Neutrophil (primary cell): ENCODE measurements at regions not wholly inside any gene's neighbourhood (a gene's known extent, or its start where the extent isn't known, plus 50 kb on each side); places are given as distances from the start of the nearest gene placed in this dataset.

Experiments
- H3K27ac ChIP-seq: fragments of 200-600 bp; sonication (generic); 2 replicates; pipeline ENCODE4 v1.5.1; 2016; ENCODE audit warnings: mild to moderate bottlenecking, moderate library complexity
- H3K27me3 ChIP-seq: fragments of 200-600 bp; sonication (generic); 2 replicates; pipeline ENCODE4 v1.6.0; 2016; ENCODE audit warnings: mild to moderate bottlenecking
- H3K36me3 ChIP-seq: fragments of 200-600 bp; sonication (generic); 2 replicates; pipeline ENCODE4 v1.5.1; 2017
- H3K4me1 ChIP-seq, 2 experiments: fragments of 200-600 bp in 1 of 2; sonication (generic) in 1 of 2; 1 replicate in 1 of 2; 2 replicates in 1 of 2; pipeline versions ENCODE4 v1.5.1 to v1.6.1; 2013 to 2016; ENCODE audit warnings: low read depth in 1 of 2, low read length in 1 of 2, mild to moderate bottlenecking in 1 of 2, moderate library complexity in 1 of 2; ENCODE audit not compliant: control insufficient read depth in 1 of 2, insufficient read depth in 1 of 2
- H3K4me3 ChIP-seq, 2 experiments: fragments of 200-600 bp in 1 of 2; sonication (generic) in 1 of 2; 1 replicate in 1 of 2; 2 replicates in 1 of 2; pipeline ENCODE4 v1.5.1; 2013 to 2016; ENCODE audit warnings: low read depth in 1 of 2, low read length in 1 of 2, mild to moderate bottlenecking in 1 of 2, moderate library complexity in 1 of 2
- H3K9me3 ChIP-seq: fragments of 200-600 bp; sonication (generic); 2 replicates; pipeline ENCODE4 v1.5.1; 2016
- CTCF ChIP-seq: fragments of 200-600 bp; sonication (generic); IDR thresholded peaks from 2 replicates; pipeline ENCODE4 v1.5.1; 2016; ENCODE audit warnings: antibody characterized with exemption

GRCh38 chr18:62449490-62450104 is 73.2 kb upstream of the ZCCHC2 start:
- Histone ChIP-seq H3K27me3 (no peaks in the 10 kb centered on the region), H3K4me1 (peaks cover 46 to 49% of the 10 kb centered on the region in 2 experiments), H3K27ac (no peak overlapping the region), H3K4me3 (no peak overlapping the region), H3K9me3 (no peaks in the 10 kb centered on the region), H3K36me3 (no peaks in the 10 kb centered on the region)
- no peak for TF ChIP-seq CTCF

- TF ChIP-seq CTCF, result no peak
- H3K27me3 ChIP-seq, result no peaks in the 10 kb centered on the region
- no peaks in the 10 kb centered on the region for H3K9me3 ChIP-seq
- no peaks in the 10 kb centered on the region for H3K36me3 ChIP-seq
- peak overlapping the region; percentile 67 for H3K27ac ChIP-seq
- no peak overlapping the region for H3K4me3 ChIP-seq
- H3K4me1 ChIP-seq, result peaks cover 49 to 50% of the 10 kb centered on the region in 2 experiments
Observed at GRCh38 chr18:62450175-62450545, 72.7 kb upstream of the ZCCHC2 start.

GRCh38 chr18:62450546-62451410 is 72.0 kb upstream of the ZCCHC2 start:
- Histone ChIP-seq H3K27ac (peak overlapping the region; percentile 67), H3K4me3 (peak overlapping the region; percentile 18 to 26)

GRCh38 chr18:62452280-62452831 is 70.5 kb upstream of the ZCCHC2 start:
- H3K36me3 ChIP-seq, result no peaks in the 10 kb centered on the region
- TF ChIP-seq CTCF, result no peak
- peak overlapping the region in 1 of 2 experiments; percentile 1 for H3K4me3 ChIP-seq
- H3K4me1 ChIP-seq, result peaks cover 49 to 50% of the 10 kb centered on the region in 2 experiments
- no peaks in the 10 kb centered on the region for H3K27me3 ChIP-seq
- H3K27ac ChIP-seq, result peak overlapping the region; percentile 63
- H3K9me3 ChIP-seq, result no peaks in the 10 kb centered on the region

More at GRCh38 chr18:62450546-62451410, 72.0 kb upstream of the ZCCHC2 start:
- Histone ChIP-seq H3K27me3 (no peaks in the 10 kb centered on the region), H3K9me3 (no peaks in the 10 kb centered on the region), H3K36me3 (no peaks in the 10 kb centered on the region), H3K4me1 (peaks cover 49 to 50% of the 10 kb centered on the region in 2 experiments)
- no peak for TF ChIP-seq CTCF

- no peaks in the 10 kb centered on the region for H3K9me3 ChIP-seq
- H3K27me3 ChIP-seq, result no peaks in the 10 kb centered on the region
- H3K4me1 ChIP-seq, result peaks cover 46 to 49% of the 10 kb centered on the region in 2 experiments
- no peaks in the 10 kb centered on the region for H3K36me3 ChIP-seq
- peak overlapping the region; percentile 67 for H3K27ac ChIP-seq
- no peak overlapping the region for H3K4me3 ChIP-seq
- no peak for TF ChIP-seq CTCF
Observed at GRCh38 chr18:62453864-62454263, 69.0 kb upstream of the ZCCHC2 start.
